Nephron (organoid): ENCODE measurements at regions not wholly inside any gene's neighbourhood (a gene's known extent, or its start where the extent isn't known, plus 50 kb on each side); places are given as distances from the start of the nearest gene placed in this dataset.
A peak's percentile ranks its signal among the peaks of the same experiment; 100 is the strongest.
"Not testable (repeated sequence)": the region's sequence is repeated elsewhere in the genome, so short reads cannot be mapped to it uniquely, and the experiment has no call there.

Experiments used
- H3K27ac Mint-ChIP-seq, 3 experiments: 2 replicates each; pipeline ENCODE4 v1.8.0; 2020; ENCODE audit warnings: mixed read lengths in 3 of 3, mild to moderate bottlenecking in 2 of 3, moderate library complexity in 1 of 3
- H3K27me3 Mint-ChIP-seq: 2 replicates; pipeline ENCODE4 v1.8.0; 2021; ENCODE audit warnings: low read depth, mild to moderate bottlenecking, moderate library complexity, mixed read lengths
- H3K36me3 Mint-ChIP-seq: 2 replicates; pipeline ENCODE4 v1.8.0; 2020; ENCODE audit warnings: low read depth, mixed read lengths
- H3K4me1 Mint-ChIP-seq: 2 replicates; pipeline ENCODE4 v1.8.0; 2020; ENCODE audit warnings: mixed read lengths
- H3K4me3 Mint-ChIP-seq, 3 experiments: 2 replicates each; pipeline ENCODE4 v1.8.0; 2020; ENCODE audit warnings: mild to moderate bottlenecking in 3 of 3, mixed read lengths in 3 of 3, moderate library complexity in 2 of 3
- H3K9me3 Mint-ChIP-seq: 2 replicates; pipeline ENCODE4 v1.8.0; 2020; ENCODE audit warnings: mixed read lengths
- TF ChIP-seq, protein P1 (sequence below), 3 experiments: fragments of 200-600 bp; sonication (generic); IDR thresholded peaks; one replicate each; pipeline ENCODE4 v1.5.0; 2021; ENCODE audit warnings: antibody characterized with exemption in 3 of 3; ENCODE audit not compliant: unreplicated experiment in 3 of 3

DNA sequence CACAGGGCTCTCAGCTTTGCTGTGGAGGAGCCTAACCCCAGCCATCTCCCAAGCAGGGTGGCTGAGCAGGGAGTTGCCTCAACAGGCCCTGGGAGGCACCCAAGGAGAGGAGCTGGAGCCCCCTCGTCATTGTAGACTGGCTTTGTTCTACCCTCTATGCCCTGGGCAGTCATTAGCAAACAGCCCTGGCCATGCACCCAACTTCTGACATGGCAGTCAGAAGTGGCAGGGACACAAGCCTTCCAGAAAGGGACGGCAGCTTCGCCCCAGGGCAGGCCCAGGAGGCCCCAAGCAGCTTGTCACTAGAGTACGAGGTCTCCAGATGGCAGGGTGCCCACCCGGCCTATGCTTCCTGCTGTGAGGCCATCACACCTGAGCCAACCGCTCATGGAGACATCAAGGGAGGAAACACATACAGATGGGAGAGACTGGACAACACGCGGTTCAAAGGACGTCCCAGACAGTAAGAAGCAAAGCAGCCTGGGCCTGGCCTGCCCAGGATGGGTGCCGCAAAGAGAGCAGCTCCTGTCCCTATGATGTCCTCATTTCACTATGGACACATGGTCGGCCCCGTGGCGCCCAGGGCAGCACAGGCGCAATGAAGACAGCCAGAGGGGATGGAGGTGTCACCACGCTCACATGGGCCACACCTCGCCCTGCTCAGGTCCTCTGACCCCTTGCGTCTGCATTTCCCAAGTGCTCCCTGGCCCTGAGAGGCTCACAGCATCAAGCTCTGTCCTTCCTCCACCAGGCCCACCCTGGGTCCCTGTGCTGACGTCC is 190.9 kb upstream of the CXCL12 start:
- TF ChIP-seq, protein P1, sequence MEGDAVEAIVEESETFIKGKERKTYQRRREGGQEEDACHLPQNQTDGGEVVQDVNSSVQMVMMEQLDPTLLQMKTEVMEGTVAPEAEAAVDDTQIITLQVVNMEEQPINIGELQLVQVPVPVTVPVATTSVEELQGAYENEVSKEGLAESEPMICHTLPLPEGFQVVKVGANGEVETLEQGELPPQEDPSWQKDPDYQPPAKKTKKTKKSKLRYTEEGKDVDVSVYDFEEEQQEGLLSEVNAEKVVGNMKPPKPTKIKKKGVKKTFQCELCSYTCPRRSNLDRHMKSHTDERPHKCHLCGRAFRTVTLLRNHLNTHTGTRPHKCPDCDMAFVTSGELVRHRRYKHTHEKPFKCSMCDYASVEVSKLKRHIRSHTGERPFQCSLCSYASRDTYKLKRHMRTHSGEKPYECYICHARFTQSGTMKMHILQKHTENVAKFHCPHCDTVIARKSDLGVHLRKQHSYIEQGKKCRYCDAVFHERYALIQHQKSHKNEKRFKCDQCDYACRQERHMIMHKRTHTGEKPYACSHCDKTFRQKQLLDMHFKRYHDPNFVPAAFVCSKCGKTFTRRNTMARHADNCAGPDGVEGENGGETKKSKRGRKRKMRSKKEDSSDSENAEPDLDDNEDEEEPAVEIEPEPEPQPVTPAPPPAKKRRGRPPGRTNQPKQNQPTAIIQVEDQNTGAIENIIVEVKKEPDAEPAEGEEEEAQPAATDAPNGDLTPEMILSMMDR (IDR thresholded peaks at IDR 0.05; ENCODE audit: unreplicated experiment in 3 of 3) = no peak
- peaks cover 15% of the 10 kb centered on the region for H3K4me1 Mint-ChIP-seq
- H3K27me3 Mint-ChIP-seq = peaks cover 18% of the 10 kb centered on the region
- no peaks in the 10 kb centered on the region for H3K36me3 Mint-ChIP-seq
- H3K9me3 Mint-ChIP-seq = peaks cover 5% of the 10 kb centered on the region
- H3K27ac Mint-ChIP-seq = peak overlapping the region in 1 of 3 experiments; percentile 40
- H3K4me3 Mint-ChIP-seq = no peak overlapping the region

DNA sequence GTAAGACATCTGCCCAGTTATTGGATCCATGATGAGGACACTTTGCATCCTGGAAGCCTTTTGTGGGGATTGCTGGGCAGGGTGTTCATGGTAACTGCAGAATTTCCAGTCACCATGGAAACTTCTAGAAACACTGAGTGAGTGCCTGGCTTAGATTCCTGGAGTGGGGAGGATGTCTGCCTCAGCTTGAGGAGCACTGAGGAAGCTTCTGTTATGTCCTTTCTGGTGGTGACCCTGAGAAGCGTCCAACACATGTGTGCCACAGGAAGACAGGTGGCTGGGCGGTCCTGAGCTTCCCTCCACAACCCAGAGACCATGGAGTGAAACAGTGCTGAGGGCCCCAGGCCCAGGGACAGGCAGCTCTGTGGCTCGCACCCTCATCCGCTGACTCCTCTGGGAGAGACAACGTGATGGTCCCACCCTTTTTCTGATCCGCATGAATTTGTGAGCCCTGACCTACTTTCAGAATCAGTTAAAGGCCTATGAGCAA is 191.8 kb upstream of the CXCL12 start:
- Mint-ChIP-seq H3K36me3 (no peaks in the 10 kb centered on the region), H3K27ac (peak overlapping the region in 1 of 3 experiments; percentile 22), H3K9me3 (peaks cover 5% of the 10 kb centered on the region), H3K4me3 (no peak overlapping the region), H3K4me1 (peaks cover 18% of the 10 kb centered on the region), H3K27me3 (peaks cover 27% of the 10 kb centered on the region)
- TF ChIP-seq, protein P1 (IDR thresholded peaks at IDR 0.05; ENCODE audit: unreplicated experiment in 3 of 3) = no peak

DNA sequence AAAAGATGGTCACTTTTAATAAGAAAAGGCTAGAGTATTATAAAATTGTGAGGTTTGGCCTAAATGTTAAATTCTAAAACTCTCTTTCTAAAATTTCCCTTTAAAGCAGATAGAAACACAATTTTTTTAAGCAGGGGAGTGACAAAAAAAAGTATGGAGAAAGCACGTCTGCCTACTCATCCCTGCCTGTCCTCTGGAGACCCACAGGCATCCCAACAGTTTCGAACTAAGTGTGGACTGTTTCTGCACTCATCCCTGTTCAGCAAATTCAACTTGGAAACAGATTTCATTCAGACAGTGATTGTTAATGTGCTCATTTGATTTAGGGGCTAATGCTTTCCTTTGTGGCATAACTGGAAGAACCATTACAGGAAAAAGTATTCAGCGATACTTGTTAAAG is 192.6 kb upstream of the CXCL12 start:
- Mint-ChIP-seq H3K4me3 (no peak overlapping the region), H3K9me3 (peaks cover 5% of the 10 kb centered on the region), H3K27me3 (peaks cover 34% of the 10 kb centered on the region), H3K4me1 (peaks cover 26% of the 10 kb centered on the region), H3K27ac (no peak overlapping the region), H3K36me3 (no peaks in the 10 kb centered on the region)
- TF ChIP-seq, protein P1 (IDR thresholded peaks at IDR 0.05; ENCODE audit: unreplicated experiment in 3 of 3) = no peak

DNA sequence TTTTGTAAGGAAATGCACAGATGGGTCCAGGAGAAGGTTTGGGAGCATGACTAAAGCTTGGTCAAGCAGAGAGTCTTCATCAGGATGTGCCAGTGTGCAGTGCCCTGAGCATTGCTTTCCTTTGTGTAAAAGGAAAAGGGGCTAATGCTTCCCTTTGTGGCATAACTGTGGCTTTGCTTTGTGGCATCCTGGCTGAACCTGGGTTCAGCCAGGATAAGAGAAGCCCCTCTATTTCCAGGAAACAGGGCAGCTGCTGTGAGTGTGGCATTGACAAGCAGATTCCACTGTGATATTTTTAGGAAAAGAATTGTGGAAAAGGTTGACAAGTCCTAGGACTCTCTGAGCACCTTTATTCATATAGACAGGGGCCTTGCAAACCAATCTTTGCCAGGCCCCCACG is 193.4 kb upstream of the CXCL12 start:
- Mint-ChIP-seq H3K27ac (no peak overlapping the region), H3K9me3 (peaks cover 5% of the 10 kb centered on the region), H3K36me3 (no peaks in the 10 kb centered on the region), H3K27me3 (peaks cover 33% of the 10 kb centered on the region), H3K4me3 (no peak overlapping the region), H3K4me1 (peaks cover 27% of the 10 kb centered on the region)
- TF ChIP-seq, protein P1 (IDR thresholded peaks at IDR 0.05; ENCODE audit: unreplicated experiment in 3 of 3) = no peak

DNA sequence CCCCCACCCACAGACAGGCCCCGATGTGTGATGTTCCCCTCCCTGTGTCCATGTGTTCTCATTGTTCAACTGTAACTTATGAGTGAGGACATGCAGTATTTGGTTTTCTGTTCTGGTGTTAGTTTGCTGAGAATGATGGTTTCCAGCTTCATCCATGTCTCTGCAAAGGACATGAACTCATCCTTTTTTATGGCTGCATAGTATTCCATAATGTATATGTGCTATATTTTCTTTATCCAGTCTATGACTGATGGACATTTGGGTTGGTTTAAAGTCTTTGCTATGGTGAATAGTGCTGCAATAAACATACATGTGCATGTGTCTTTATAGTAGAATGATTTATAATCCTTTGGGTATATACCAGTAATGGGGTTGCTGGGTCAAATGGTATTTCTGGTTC is 194.1 kb upstream of the CXCL12 start:
- H3K4me1 Mint-ChIP-seq = peaks cover 27% of the 10 kb centered on the region
- H3K36me3 Mint-ChIP-seq, H3K9me3 Mint-ChIP-seq, H3K4me3 Mint-ChIP-seq, H3K27ac Mint-ChIP-seq: not testable (repeated sequence)
- H3K27me3 Mint-ChIP-seq = peaks cover 26% of the 10 kb centered on the region

DNA sequence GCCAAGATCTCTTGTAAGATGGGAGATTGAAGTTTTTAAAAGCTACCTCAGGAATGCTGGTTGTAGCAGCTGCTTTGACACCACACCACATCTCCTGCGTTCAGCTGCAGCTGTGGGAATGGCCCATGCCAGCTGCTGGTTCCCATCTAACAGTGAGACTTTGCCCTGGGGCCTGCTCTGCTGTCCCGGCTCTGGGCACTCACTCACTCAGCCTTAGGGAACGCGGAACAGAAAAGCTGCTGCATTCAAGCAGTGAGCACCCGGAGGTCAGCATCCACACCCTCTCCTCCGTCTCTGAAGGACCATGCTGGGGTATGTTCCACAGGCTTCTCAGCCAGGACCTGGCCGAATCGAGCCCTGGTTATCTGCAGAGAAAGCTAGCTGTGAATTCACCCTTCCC is 197.1 kb upstream of the CXCL12 start:
- Mint-ChIP-seq H3K4me3 (no peak overlapping the region), H3K9me3 (peaks cover 5% of the 10 kb centered on the region), H3K36me3 (no peaks in the 10 kb centered on the region), H3K27me3 (peaks cover 28% of the 10 kb centered on the region), H3K27ac (peak overlapping the region in 1 of 3 experiments; percentile 25), H3K4me1 (peaks cover 23% of the 10 kb centered on the region)
- TF ChIP-seq, protein P1 (IDR thresholded peaks at IDR 0.05; ENCODE audit: unreplicated experiment in 3 of 3) = no peak
